ENCODE measurements at regions not wholly inside any gene's neighbourhood (a gene's known extent, or its start where the extent isn't known, plus 50 kb on each side); places are given as distances from the start of the nearest gene placed in this dataset.

GRCh38 chr5:3896098-3896497, 300.5 kb downstream of the IRX1 start:
- H3K9me3 Mint-ChIP-seq (ENCODE audit: low read depth) = peaks cover 10% of the 10 kb centered on the region
- no peaks in the 10 kb centered on the region for H3K4me1 Mint-ChIP-seq
- H3K4me3 Mint-ChIP-seq = no peak overlapping the region
- H3K36me3 Mint-ChIP-seq (ENCODE audit: low read depth) = no peaks in the 10 kb centered on the region
- no peak overlapping the region for H3K27ac Mint-ChIP-seq
- ChIA-PET CTCF (no interaction called here), POLR2A (no interaction called here)
- ATAC-seq (no peak), DNase-seq (no peak)
- no peaks in the 10 kb centered on the region for H3K27me3 Mint-ChIP-seq
- intact Hi-C loops (cut with DNase I, micrococcal nuclease) = no loop called here

DNA sequence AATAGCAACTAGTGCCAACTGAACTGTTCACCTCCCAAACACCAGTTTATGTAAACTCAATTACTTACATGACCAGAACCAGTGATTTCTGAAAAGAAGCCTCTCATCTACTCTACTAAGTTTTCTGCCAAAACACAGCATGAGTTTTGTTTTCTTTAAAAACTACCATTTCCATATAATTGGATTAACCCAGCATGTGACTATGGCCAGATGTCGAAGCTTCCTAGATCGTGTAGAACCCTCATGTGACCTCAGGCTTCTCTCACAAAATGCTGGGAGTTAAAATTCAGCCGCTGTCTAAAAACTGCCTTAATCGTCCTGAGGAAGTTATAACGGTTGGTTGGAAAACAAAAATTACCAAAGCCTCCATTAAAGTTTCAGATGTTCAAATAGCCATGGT, 303.5 kb downstream of the IRX1 start:
- ATAC-seq (no peak), DNase-seq (no peak)
- H3K36me3 Mint-ChIP-seq (ENCODE audit: low read depth) = no peaks in the 10 kb centered on the region
- intact Hi-C loops (cut with DNase I, micrococcal nuclease) = no loop called here
- peaks cover 10% of the 10 kb centered on the region for H3K9me3 Mint-ChIP-seq (ENCODE audit: low read depth)
- ChIA-PET POLR2A (no interaction called here), CTCF (no interaction called here)
- no peak overlapping the region for H3K27ac Mint-ChIP-seq
- H3K27me3 Mint-ChIP-seq = no peaks in the 10 kb centered on the region
- no peaks in the 10 kb centered on the region for H3K4me1 Mint-ChIP-seq
- no peak overlapping the region for H3K4me3 Mint-ChIP-seq

GRCh38 chr5:3904584-3904983, 309.0 kb downstream of the IRX1 start:
- H3K27ac Mint-ChIP-seq = no peak overlapping the region

GRCh38 chr5:3905031-3905430, 309.4 kb downstream of the IRX1 start:
- ATAC-seq = no peak
- Mint-ChIP-seq H3K9me3 (ENCODE audit: low read depth) (no peaks in the 10 kb centered on the region), H3K27me3 (no peaks in the 10 kb centered on the region), H3K4me3 (no peak overlapping the region), H3K27ac (no peak overlapping the region), H3K36me3 (ENCODE audit: low read depth) (no peaks in the 10 kb centered on the region), H3K4me1 (no peaks in the 10 kb centered on the region)
- CTCF ChIA-PET = no interaction called here
- no peak for DNase-seq
- intact Hi-C loops (cut with DNase I, micrococcal nuclease) = no loop called here
- POLR2A ChIA-PET = no interaction called here

More at GRCh38 chr5:3904584-3904983, 309.0 kb downstream of the IRX1 start:
- Mint-ChIP-seq H3K4me1 (no peaks in the 10 kb centered on the region), H3K4me3 (no peak overlapping the region), H3K36me3 (ENCODE audit: low read depth) (no peaks in the 10 kb centered on the region), H3K27me3 (no peaks in the 10 kb centered on the region), H3K9me3 (ENCODE audit: low read depth) (no peaks in the 10 kb centered on the region)
- ATAC-seq = no peak
- POLR2A ChIA-PET = no interaction called here
- intact Hi-C loops (cut with DNase I, micrococcal nuclease) = no loop called here
- CTCF ChIA-PET = no interaction called here
- no peak for DNase-seq

- Mint-ChIP-seq H3K36me3 (ENCODE audit: low read depth) (no peaks in the 10 kb centered on the region), H3K27me3 (no peaks in the 10 kb centered on the region), H3K4me1 (no peaks in the 10 kb centered on the region), H3K4me3 (no peak overlapping the region), H3K27ac (no peak overlapping the region), H3K9me3 (ENCODE audit: low read depth) (no peaks in the 10 kb centered on the region)
- POLR2A ChIA-PET = no interaction called here
- ATAC-seq (no peak), DNase-seq (no peak)
- CTCF ChIA-PET = no interaction called here
- intact Hi-C loops (cut with DNase I, micrococcal nuclease) = no loop called here
These were observed 309.9 kb downstream of the IRX1 start for GRCh38 chr5:3905521-3905920.

DNA sequence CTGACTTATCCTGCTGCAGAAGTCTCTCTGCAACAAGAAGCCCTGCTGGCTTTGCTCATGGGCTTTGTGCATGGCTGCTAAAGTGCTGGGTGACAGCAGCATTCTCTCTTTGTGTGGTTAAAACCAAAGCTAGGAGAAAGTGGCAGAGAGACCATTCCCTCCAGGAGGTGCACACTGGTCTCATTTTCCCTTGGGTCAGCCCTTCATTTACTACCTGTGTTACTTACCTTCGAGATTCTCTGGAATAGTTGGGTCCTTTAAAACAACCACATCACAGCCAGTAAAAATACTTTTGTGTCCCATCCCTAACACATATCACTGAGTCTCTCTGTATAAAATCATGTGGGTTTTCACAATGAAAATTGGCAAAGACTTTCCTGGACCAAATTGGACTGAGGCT, 315.5 kb downstream of the IRX1 start:
- POLR2A ChIA-PET = no interaction called here
- Mint-ChIP-seq H3K27ac (no peak overlapping the region), H3K36me3 (ENCODE audit: low read depth) (no peaks in the 10 kb centered on the region), H3K4me1 (no peaks in the 10 kb centered on the region), H3K4me3 (no peak overlapping the region), H3K9me3 (ENCODE audit: low read depth) (no peaks in the 10 kb centered on the region), H3K27me3 (no peaks in the 10 kb centered on the region)
- ATAC-seq (no peak), DNase-seq (no peak)
- CTCF ChIA-PET = no interaction called here
- intact Hi-C loops (cut with DNase I, micrococcal nuclease) = no loop called here

GRCh38 chr5:3911773-3912172, 316.1 kb downstream of the IRX1 start:
- H3K27ac Mint-ChIP-seq = no peak overlapping the region
- H3K27me3 Mint-ChIP-seq = no peaks in the 10 kb centered on the region
- no peaks in the 10 kb centered on the region for H3K36me3 Mint-ChIP-seq (ENCODE audit: low read depth)
- ATAC-seq = no peak
- DNase-seq = no peak
- no peaks in the 10 kb centered on the region for H3K4me1 Mint-ChIP-seq
- H3K4me3 Mint-ChIP-seq = no peak overlapping the region
- POLR2A ChIA-PET = no interaction called here
- CTCF ChIA-PET = no interaction called here
- H3K9me3 Mint-ChIP-seq (ENCODE audit: low read depth) = no peaks in the 10 kb centered on the region
- intact Hi-C loops (cut with DNase I, micrococcal nuclease) = no loop called here

GRCh38 chr5:3912790-3913189, 317.2 kb downstream of the IRX1 start:
- ATAC-seq = no peak
- H3K9me3 Mint-ChIP-seq (ENCODE audit: low read depth) = peaks cover 2% of the 10 kb centered on the region
- intact Hi-C loops (cut with DNase I, micrococcal nuclease) = no loop called here
- no peak for DNase-seq
- H3K36me3 Mint-ChIP-seq (ENCODE audit: low read depth) = no peaks in the 10 kb centered on the region
- H3K27me3 Mint-ChIP-seq = no peaks in the 10 kb centered on the region
- H3K4me3 Mint-ChIP-seq = no peak overlapping the region
- POLR2A ChIA-PET = no interaction called here
- H3K4me1 Mint-ChIP-seq = no peaks in the 10 kb centered on the region
- CTCF ChIA-PET = no interaction called here
- H3K27ac Mint-ChIP-seq = no peak overlapping the region

DNA sequence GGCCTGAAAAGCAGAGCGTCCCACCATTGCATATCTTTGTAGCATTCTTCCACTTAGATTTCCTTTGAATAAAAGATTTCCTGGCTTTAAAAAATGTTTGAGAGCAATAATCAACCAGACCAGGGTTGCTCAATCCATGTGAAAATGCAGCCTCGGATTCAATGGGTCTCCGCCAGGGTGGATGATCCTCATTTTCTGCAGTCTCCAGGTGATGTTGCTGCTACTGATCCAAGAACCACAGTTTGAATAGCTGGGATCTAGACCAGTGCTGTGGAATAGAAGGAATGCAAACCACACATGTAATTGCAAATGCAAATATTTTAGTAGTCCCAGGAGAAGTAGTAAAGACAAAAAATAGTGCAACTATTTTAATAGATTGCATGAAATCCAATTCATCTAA, 317.6 kb downstream of the IRX1 start:
- Mint-ChIP-seq H3K27ac (no peak overlapping the region), H3K4me3 (no peak overlapping the region), H3K4me1 (no peaks in the 10 kb centered on the region), H3K27me3 (no peaks in the 10 kb centered on the region), H3K9me3 (ENCODE audit: low read depth) (peaks cover 2% of the 10 kb centered on the region), H3K36me3 (ENCODE audit: low read depth) (no peaks in the 10 kb centered on the region)
- ATAC-seq (no peak), DNase-seq (no peak)
- ChIA-PET CTCF (no interaction called here), POLR2A (no interaction called here)
- intact Hi-C loops (cut with DNase I, micrococcal nuclease) = no loop called here

GRCh38 chr5:3925022-3925421, 329.4 kb downstream of the IRX1 start:
- H3K27ac Mint-ChIP-seq = no peak overlapping the region
- no peak overlapping the region for H3K4me3 Mint-ChIP-seq
- ChIA-PET POLR2A (no interaction called here), CTCF (no interaction called here)
- no peaks in the 10 kb centered on the region for H3K27me3 Mint-ChIP-seq
- no peaks in the 10 kb centered on the region for H3K36me3 Mint-ChIP-seq (ENCODE audit: low read depth)
- intact Hi-C loops (cut with DNase I, micrococcal nuclease) = no loop called here
- DNase-seq (no peak), ATAC-seq (no peak)
- H3K4me1 Mint-ChIP-seq = no peaks in the 10 kb centered on the region
- H3K9me3 Mint-ChIP-seq (ENCODE audit: low read depth) = peaks cover 5% of the 10 kb centered on the region

GRCh38 chr5:3925935-3926334, 330.3 kb downstream of the IRX1 start:
- intact Hi-C loops (cut with DNase I, micrococcal nuclease) = no loop called here
- Mint-ChIP-seq H3K36me3 (ENCODE audit: low read depth) (no peaks in the 10 kb centered on the region), H3K9me3 (ENCODE audit: low read depth) (peaks cover 5% of the 10 kb centered on the region), H3K27me3 (no peaks in the 10 kb centered on the region), H3K27ac (no peak overlapping the region), H3K4me1 (no peaks in the 10 kb centered on the region), H3K4me3 (no peak overlapping the region)
- no peak for ATAC-seq
- ChIA-PET POLR2A (no interaction called here), CTCF (no interaction called here)
- DNase-seq = no peak

DNA sequence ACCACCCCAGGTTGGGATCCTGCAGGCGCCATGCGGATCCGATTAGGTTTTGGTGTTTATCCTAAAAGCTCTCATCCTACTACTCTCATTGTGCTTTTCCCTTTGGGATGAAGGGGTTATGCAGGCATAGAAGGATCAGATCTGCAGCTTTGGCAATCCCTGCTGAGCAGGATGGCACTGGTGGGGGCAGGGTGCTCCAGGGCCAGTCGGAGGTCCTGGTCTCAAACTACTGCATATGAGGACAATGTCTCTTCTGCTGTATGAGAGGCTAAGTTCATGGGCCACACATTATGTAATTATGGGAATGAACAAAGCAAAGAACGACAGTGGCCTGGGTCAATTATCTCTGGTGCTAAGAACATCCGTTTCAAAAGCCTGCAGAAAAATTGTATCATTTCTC, 334.2 kb downstream of the IRX1 start:
- H3K4me3 Mint-ChIP-seq = no peak overlapping the region
- no peak for DNase-seq

GRCh38 chr5:3931976-3932375, 336.3 kb downstream of the IRX1 start:
- H3K27me3 Mint-ChIP-seq = no peaks in the 10 kb centered on the region
- ChIA-PET CTCF (no interaction called here), POLR2A (no interaction called here)
- ATAC-seq = no peak
- no peak for DNase-seq
- peaks cover 5% of the 10 kb centered on the region for H3K9me3 Mint-ChIP-seq (ENCODE audit: low read depth)
- no peak overlapping the region for H3K4me3 Mint-ChIP-seq
- intact Hi-C loops (cut with DNase I, micrococcal nuclease) = no loop called here
- no peak overlapping the region for H3K27ac Mint-ChIP-seq
- H3K36me3 Mint-ChIP-seq (ENCODE audit: low read depth) = no peaks in the 10 kb centered on the region
- no peaks in the 10 kb centered on the region for H3K4me1 Mint-ChIP-seq

More for the DNA sequence above, 334.2 kb downstream of the IRX1 start:
- ChIA-PET POLR2A (no interaction called here), CTCF (no interaction called here)
- intact Hi-C loops (cut with DNase I, micrococcal nuclease) = no loop called here
- Mint-ChIP-seq H3K36me3 (ENCODE audit: low read depth) (no peaks in the 10 kb centered on the region), H3K27me3 (no peaks in the 10 kb centered on the region), H3K27ac (no peak overlapping the region), H3K4me1 (no peaks in the 10 kb centered on the region), H3K9me3 (ENCODE audit: low read depth) (peaks cover 5% of the 10 kb centered on the region)
- ATAC-seq = no peak

Measured in activated CD4-positive, alpha-beta T cell treated with anti-CD3 and anti-CD28 coated beads for 36 hours (primary cell).